ENCODE measurements at regions not wholly inside any gene's neighbourhood (a gene's known extent, or its start where the extent isn't known, plus 50 kb on each side); places are given as distances from the start of the nearest gene placed in this dataset.
"Not testable (repeated sequence)": the region's sequence is repeated elsewhere in the genome, so short reads cannot be mapped to it uniquely, and the experiment has no call there.

DNA sequence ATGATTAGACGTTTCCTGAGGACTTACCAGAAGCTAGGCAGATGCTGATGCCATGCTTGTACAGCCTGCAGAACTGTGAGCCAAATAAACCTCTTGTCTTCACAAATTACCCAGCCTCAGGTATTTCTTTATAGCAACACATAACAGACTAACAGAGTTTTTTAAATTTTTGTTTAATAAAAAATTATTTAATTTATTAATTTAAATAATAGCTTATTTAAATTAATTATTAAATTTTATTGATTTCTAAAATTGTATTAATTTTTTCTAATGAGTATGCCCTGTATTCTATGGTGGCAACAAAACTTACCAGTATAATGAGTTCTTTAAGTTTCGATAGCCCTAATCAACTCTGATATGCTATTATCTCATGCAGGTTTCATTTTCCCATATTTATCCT is 259.8 kb downstream of the IKZF2 start:
- H3K9ac ChIP-seq (ENCODE audit: low read length), result no peak overlapping the region
- no peak overlapping the region for H2AFZ ChIP-seq (ENCODE audit: low read length)
- TF ChIP-seq, protein P1, sequence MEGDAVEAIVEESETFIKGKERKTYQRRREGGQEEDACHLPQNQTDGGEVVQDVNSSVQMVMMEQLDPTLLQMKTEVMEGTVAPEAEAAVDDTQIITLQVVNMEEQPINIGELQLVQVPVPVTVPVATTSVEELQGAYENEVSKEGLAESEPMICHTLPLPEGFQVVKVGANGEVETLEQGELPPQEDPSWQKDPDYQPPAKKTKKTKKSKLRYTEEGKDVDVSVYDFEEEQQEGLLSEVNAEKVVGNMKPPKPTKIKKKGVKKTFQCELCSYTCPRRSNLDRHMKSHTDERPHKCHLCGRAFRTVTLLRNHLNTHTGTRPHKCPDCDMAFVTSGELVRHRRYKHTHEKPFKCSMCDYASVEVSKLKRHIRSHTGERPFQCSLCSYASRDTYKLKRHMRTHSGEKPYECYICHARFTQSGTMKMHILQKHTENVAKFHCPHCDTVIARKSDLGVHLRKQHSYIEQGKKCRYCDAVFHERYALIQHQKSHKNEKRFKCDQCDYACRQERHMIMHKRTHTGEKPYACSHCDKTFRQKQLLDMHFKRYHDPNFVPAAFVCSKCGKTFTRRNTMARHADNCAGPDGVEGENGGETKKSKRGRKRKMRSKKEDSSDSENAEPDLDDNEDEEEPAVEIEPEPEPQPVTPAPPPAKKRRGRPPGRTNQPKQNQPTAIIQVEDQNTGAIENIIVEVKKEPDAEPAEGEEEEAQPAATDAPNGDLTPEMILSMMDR (IDR thresholded peaks at IDR 0.05; ENCODE audit: low read length), result no peak
- no peak for TF ChIP-seq EZH2phosphoT487 (IDR thresholded peaks at IDR 0.05; ENCODE audit: low read length)
- TF ChIP-seq EZH2 (optimal IDR thresholded peaks at IDR 0.05; ENCODE audit: low read depth, low read length), result no peak
- H3K27me3 ChIP-seq (replicated peaks; ENCODE audit: insufficient read depth, low read length), result no peaks in the 10 kb centered on the region
- H3K27ac ChIP-seq (ENCODE audit: low read length), result no peak overlapping the region
- no peak overlapping the region for H3K4me2 ChIP-seq (ENCODE audit: low read depth, low read length)
- H3K4me3 ChIP-seq (ENCODE audit: low read length), result no peak overlapping the region
- H4K20me1 ChIP-seq (ENCODE audit: insufficient read depth, low read length), result no peaks in the 10 kb centered on the region
- H3K9me2 ChIP-seq (replicated peaks; ENCODE audit: insufficient read depth, low read length), result no peaks in the 10 kb centered on the region
- H3K79me2 ChIP-seq (ENCODE audit: low read length), result no peaks in the 10 kb centered on the region
- DNase-seq, result no peak
- no peaks in the 10 kb centered on the region for H3K4me1 ChIP-seq (ENCODE audit: low read length)
- no peaks in the 10 kb centered on the region for H3F3A ChIP-seq (ENCODE audit: insufficient read depth, low read length)
- no peaks in the 10 kb centered on the region for H3K9me3 ChIP-seq (replicated peaks; ENCODE audit: insufficient read depth, low read length)
- H3K36me3 ChIP-seq (replicated peaks; ENCODE audit: insufficient read depth, low read length), result no peaks in the 10 kb centered on the region

DNA sequence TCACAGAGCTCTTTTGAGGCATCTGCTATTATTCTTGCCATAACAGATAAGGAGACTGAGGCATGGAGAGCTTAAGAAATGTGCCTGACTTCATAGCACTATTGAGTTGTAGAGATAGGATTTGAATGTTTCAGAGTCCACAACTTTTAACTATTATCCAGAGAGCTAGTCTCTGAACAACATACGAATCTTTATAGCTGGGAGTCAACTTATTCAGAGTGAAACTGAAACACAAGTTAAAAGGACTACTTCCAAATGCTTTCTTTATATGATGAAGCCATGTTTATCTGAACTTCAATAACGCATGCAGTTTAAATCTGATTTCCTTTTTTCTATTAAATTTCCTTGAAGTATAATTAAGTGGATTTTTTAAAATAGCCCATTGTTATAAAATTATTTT is 268.8 kb downstream of the IKZF2 start:
- Histone ChIP-seq H3K9ac (ENCODE audit: low read length) (no peak overlapping the region), H3K27me3 (replicated peaks; ENCODE audit: insufficient read depth, low read length) (no peaks in the 10 kb centered on the region), H3K27ac (ENCODE audit: low read length) (no peak overlapping the region), H3F3A (ENCODE audit: insufficient read depth, low read length) (no peaks in the 10 kb centered on the region), H3K9me2 (replicated peaks; ENCODE audit: insufficient read depth, low read length) (no peaks in the 10 kb centered on the region), H3K9me3 (replicated peaks; ENCODE audit: insufficient read depth, low read length) (no peaks in the 10 kb centered on the region), H3K4me3 (ENCODE audit: low read length) (no peak overlapping the region), H3K36me3 (replicated peaks; ENCODE audit: insufficient read depth, low read length) (no peaks in the 10 kb centered on the region), H4K20me1 (ENCODE audit: insufficient read depth, low read length) (no peaks in the 10 kb centered on the region), H3K4me1 (ENCODE audit: low read length) (no peaks in the 10 kb centered on the region), H3K4me2 (ENCODE audit: low read depth, low read length) (no peak overlapping the region), H3K79me2 (ENCODE audit: low read length) (no peaks in the 10 kb centered on the region), H2AFZ (ENCODE audit: low read length) (no peak overlapping the region)
- TF ChIP-seq EZH2 (optimal IDR thresholded peaks at IDR 0.05; ENCODE audit: low read depth, low read length) (no peak), EZH2phosphoT487 (IDR thresholded peaks at IDR 0.05; ENCODE audit: low read length) (no peak)
- TF ChIP-seq, protein P1 (IDR thresholded peaks at IDR 0.05; ENCODE audit: low read length), result no peak
- peak; percentile 8 for DNase-seq

DNA sequence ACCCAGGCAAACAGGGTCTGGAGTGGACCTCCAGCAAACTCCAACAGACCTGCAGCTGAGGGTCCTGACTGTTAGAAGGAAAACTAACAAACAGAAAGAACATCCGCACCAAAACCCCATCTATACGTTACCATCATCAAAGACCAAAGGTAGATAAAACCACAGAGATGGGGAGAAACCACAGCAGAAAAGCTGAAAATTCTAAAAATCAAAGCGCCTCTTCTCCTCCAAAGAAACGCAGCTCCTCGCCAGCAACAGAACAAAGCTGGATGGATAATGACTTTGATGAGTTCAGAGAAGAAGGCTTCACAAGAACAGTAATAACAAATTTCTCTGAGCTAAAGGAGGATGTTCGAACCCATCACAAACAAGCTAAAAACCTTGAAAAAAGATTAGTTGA is 274.9 kb downstream of the IKZF2 start:
- not testable (repeated sequence) for H3K4me3 ChIP-seq (ENCODE audit: low read length); H3K4me1 ChIP-seq (ENCODE audit: low read length); H3K9me2 ChIP-seq (replicated peaks; ENCODE audit: insufficient read depth, low read length); H3K79me2 ChIP-seq (ENCODE audit: low read length); H3K36me3 ChIP-seq (replicated peaks; ENCODE audit: insufficient read depth, low read length); H3K27me3 ChIP-seq (replicated peaks; ENCODE audit: insufficient read depth, low read length); H3K27ac ChIP-seq (ENCODE audit: low read length); H3F3A ChIP-seq (ENCODE audit: insufficient read depth, low read length); H3K4me2 ChIP-seq (ENCODE audit: low read depth, low read length); DNase-seq; H2AFZ ChIP-seq (ENCODE audit: low read length); H4K20me1 ChIP-seq (ENCODE audit: insufficient read depth, low read length); H3K9ac ChIP-seq (ENCODE audit: low read length); H3K9me3 ChIP-seq (replicated peaks; ENCODE audit: insufficient read depth, low read length)

DNA sequence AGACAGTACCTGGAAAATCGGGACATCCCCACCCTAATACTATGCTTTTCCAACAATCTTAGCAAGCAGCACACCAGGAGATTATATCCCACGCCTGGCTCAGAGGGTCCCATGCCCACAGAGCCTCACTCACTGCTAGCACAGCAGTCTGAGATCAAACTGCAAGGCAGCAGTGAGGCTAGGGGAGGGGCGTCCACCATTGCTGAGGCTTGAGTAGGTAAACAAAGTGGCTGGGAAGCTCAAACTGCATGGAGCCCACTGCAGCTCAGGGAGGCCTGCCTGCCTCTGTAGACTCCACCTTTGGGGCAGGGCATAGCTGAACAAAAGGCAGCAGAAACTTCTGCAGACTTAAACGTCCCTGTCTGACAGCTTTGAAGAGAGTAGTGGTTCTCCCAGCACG is 275.5 kb downstream of the IKZF2 start:
- not testable (repeated sequence) for H3K79me2 ChIP-seq (ENCODE audit: low read length); H3K4me3 ChIP-seq (ENCODE audit: low read length); H3F3A ChIP-seq (ENCODE audit: insufficient read depth, low read length); H3K9me2 ChIP-seq (replicated peaks; ENCODE audit: insufficient read depth, low read length); H3K36me3 ChIP-seq (replicated peaks; ENCODE audit: insufficient read depth, low read length); H3K4me2 ChIP-seq (ENCODE audit: low read depth, low read length); H4K20me1 ChIP-seq (ENCODE audit: insufficient read depth, low read length); H2AFZ ChIP-seq (ENCODE audit: low read length); H3K9me3 ChIP-seq (replicated peaks; ENCODE audit: insufficient read depth, low read length); H3K27me3 ChIP-seq (replicated peaks; ENCODE audit: insufficient read depth, low read length); DNase-seq; H3K9ac ChIP-seq (ENCODE audit: low read length); H3K4me1 ChIP-seq (ENCODE audit: low read length); H3K27ac ChIP-seq (ENCODE audit: low read length)

Data from MM.1S (cell line).